CD4-positive, alpha-beta T cell treated with Interleukin-2 at 100 ng/mL for 4 hours (primary cell): ENCODE measurements at regions not wholly inside any gene's neighbourhood (a gene's known extent, or its start where the extent isn't known, plus 50 kb on each side); places are given as distances from the start of the nearest gene placed in this dataset.
A peak's percentile ranks its signal among the peaks of the same experiment; 100 is the strongest.

Experiments used
- DNase-seq: peaks from one replicate; pipeline ENCODE4 v3.0.0-alpha.2; 2020; ENCODE audit warnings: low spot score

DNA sequence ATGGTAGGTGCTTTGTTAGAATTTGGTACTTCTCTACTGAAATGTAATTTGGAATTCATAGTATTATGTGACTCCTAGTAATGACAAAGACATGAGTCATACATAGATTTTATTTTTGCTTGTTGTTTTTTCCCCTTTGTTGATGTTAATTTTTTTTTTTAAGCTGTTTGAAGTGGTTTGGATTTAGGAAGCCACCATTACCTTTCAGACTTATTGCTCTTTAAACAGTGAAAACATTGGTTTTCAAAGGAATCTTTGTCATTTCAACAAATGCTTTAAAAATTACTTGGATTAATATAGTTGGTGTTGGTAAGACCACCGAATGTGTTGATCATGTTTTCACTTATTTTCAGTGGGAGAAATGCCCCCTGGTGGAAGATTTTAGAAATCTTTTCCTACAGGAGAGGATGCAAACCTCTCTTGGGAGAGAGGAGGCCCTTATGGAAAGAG lies 170.1 kb upstream of the PITX1 start:
- DNase-seq: no peak

GRCh38 chr5:135203593-135204036 lies 169.6 kb upstream of the PITX1 start:
- DNase-seq: no peak

- no peak for DNase-seq
Measured at GRCh38 chr5:135203019-135203418, 169.0 kb upstream of the PITX1 start.

GRCh38 chr5:135199919-135200318 lies 165.9 kb upstream of the PITX1 start:
- no peak for DNase-seq

GRCh38 chr5:135196483-135196882 lies 162.5 kb upstream of the PITX1 start:
- DNase-seq: no peak

DNA sequence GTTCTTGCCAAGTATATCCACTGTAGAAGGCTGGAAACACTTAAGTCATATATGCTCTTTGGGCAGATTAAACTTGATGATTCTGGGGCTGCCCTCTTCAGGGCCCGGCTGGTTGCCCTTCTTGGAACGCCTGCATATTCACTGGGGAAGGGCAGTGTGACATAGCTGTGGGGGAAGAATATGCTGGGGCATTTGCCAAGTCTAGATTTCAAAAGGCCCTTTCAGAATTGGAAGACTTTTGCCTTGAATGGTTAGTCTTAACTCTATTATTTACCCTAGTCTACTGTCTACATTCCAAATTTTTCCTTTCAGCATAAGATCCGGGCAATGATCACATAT lies 161.2 kb upstream of the PITX1 start:
- DNase-seq: no peak

DNA sequence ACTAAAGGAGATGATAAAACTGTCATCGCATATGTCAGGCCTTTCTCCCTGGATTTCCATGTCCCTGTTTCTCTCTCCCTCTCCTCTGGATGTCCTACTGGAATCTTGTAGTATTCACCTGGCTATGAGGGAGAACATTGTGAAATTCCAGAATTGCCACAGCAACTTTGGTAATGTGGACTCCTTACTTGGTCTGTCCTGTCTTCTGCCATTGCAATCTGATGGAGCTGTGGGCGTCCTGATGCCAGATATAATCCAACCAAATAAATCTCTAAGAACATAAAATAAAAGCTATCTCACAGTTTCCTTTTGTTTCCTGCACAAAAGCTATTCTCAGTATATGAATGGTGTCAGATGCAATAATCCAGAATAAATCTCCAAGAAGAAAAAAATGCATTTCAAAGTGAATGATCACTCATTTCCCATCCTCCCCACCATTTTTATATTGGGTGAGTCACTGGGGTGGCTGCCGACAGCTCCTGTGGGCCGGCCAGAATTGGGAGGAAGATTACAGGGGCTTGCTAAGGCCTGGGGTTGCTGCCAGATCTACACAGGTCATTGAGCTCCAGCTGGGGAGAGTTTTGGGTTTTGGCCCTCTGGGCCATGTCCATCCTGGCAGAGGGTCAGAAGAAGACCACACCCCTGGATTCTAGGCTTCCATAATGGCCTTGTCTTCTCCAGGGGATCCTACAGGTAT lies 160.7 kb upstream of the PITX1 start:
- DNase-seq: no peak

- no peak for DNase-seq
Measured at GRCh38 chr5:135194126-135194488, 160.1 kb upstream of the PITX1 start.

- DNase-seq: no peak
Measured at GRCh38 chr5:135193213-135194125, 159.4 kb upstream of the PITX1 start.

GRCh38 chr5:135192351-135192750 lies 158.3 kb upstream of the PITX1 start:
- DNase-seq: no peak

- DNase-seq: peak; percentile 54
Measured at GRCh38 chr5:135191084-135191826, 157.2 kb upstream of the PITX1 start.

DNA sequence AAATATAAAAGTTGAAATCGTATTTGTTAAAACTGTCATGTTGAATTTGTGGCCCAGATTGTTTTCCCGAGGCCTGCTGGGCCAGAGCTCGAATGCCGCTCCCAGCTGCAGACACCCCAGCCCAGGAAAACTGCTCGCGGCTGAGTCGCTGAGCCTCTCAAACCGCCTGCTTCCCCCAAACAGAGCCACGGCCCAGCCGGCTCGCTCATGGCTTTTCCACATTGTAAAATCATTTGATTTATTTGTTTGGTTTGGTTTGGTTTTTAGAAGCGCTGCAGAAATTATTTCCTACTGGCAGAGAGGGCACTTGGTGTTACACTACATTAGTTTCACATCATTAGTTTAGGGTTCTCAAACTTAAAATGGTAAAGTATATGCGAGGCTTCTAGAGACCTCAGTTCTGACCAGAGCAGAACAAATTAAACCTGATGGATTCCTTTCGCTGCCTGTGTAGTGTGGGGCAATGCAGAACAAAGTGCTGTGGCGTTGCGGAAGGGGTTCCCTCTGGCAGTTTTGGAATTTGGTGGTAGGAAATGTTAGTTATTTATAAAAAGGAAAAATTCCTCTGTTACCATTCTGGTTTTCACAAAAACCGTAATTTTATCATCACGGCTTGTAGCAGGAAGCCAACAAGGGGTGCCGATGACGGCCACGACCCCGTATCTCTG lies 156.5 kb upstream of the PITX1 start:
- DNase-seq: no peak

DNA sequence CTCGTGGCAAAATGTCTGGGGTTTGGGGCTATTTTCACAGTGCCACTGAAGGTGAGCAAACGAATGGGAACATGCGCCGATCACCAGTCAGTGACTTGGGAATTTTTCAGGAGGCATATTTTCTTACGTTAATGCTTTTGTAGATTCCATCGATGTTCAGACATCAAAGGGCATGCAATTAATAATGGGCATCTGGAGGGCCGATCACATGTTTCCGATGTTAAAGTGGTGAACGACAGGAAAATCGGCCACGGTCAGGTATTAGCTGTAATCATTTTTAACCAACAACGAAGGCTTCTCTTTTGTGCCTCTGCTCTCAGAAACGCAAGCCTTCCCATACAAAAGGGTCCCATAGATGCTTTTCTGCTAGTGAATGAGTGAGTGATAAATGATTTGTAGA lies 155.0 kb upstream of the PITX1 start:
- DNase-seq: no peak

GRCh38 chr5:135188233-135188914 lies 154.3 kb upstream of the PITX1 start:
- no peak for DNase-seq

GRCh38 chr5:135186662-135187522 lies 152.9 kb upstream of the PITX1 start:
- DNase-seq: no peak

GRCh38 chr5:135185481-135186065 lies 151.5 kb upstream of the PITX1 start:
- no peak for DNase-seq

- no peak for DNase-seq
Measured at GRCh38 chr5:135184646-135185045, 150.6 kb upstream of the PITX1 start.

DNA sequence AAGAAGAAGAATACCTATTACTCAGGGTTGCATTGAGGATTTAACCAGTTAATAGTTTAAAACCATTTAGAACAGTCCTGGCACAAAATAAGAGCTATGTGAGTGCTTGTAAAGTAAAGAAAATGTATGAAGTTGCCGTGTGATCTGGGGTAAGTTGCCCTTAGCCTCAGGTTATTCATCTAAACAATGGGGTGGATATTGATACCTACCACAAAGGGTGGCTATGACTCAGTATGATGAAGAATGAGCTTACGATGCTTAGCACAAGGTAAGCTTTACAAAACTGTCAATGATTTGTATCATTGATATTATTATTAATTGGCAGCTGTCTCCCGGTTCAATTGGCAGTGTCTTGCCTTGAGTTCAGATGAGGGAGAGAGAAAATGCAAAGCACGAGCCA lies 149.4 kb upstream of the PITX1 start:
- DNase-seq: no peak

- DNase-seq: no peak
Measured at GRCh38 chr5:135182675-135183074, 148.6 kb upstream of the PITX1 start.

GRCh38 chr5:135181653-135182052 lies 147.6 kb upstream of the PITX1 start:
- no peak for DNase-seq
